OCI-LY1 (cell line): ENCODE measurements at regions not wholly inside any gene's neighbourhood (a gene's known extent, or its start where the extent isn't known, plus 50 kb on each side); places are given as distances from the start of the nearest gene placed in this dataset.

Experiments used
- EZH2 ChIP-seq: fragments of 200-600 bp; sonication (generic), shearing (Covaris generic); IDR thresholded peaks from 2 replicates; pipeline ENCODE4 v1.8.0; 2017; ENCODE audit warnings: borderline replicate concordance, mixed run types, mild to moderate bottlenecking, antibody characterized with exemption, low read length, moderate library complexity, mixed read lengths
- TF ChIP-seq, protein P1 (sequence below): fragments of 200-600 bp; sonication (generic), shearing (Covaris generic); IDR thresholded peaks from 2 replicates; pipeline ENCODE4 v1.5.1; 2017; ENCODE audit warnings: mild to moderate bottlenecking, antibody characterized with exemption, low read length, moderate library complexity, mixed read lengths

DNA sequence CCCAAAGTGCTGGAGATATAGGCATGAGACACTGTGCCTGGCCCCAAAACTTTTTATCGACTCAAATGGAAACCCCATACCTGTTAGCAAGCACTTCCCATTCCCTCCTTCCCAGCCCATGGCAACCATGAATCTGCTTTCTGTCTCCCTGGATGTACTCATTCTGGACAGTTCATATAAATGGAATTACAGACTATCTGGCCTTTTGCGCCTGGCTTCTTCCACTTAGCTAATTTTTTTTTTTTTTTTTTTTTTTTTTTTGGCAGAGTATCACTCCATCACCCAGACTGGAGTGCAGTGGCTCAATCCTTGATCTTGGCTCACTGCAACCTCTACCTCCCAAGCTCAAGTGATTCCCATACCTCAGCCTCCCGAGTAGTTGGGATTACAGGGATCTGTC is 134.5 kb upstream of the MED13L start:
- TF ChIP-seq, protein P1, sequence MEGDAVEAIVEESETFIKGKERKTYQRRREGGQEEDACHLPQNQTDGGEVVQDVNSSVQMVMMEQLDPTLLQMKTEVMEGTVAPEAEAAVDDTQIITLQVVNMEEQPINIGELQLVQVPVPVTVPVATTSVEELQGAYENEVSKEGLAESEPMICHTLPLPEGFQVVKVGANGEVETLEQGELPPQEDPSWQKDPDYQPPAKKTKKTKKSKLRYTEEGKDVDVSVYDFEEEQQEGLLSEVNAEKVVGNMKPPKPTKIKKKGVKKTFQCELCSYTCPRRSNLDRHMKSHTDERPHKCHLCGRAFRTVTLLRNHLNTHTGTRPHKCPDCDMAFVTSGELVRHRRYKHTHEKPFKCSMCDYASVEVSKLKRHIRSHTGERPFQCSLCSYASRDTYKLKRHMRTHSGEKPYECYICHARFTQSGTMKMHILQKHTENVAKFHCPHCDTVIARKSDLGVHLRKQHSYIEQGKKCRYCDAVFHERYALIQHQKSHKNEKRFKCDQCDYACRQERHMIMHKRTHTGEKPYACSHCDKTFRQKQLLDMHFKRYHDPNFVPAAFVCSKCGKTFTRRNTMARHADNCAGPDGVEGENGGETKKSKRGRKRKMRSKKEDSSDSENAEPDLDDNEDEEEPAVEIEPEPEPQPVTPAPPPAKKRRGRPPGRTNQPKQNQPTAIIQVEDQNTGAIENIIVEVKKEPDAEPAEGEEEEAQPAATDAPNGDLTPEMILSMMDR = no peak
- no peak for TF ChIP-seq EZH2
